Amniotic stem cell (primary cell): ENCODE measurements at regions not wholly inside any gene's neighbourhood (a gene's known extent, or its start where the extent isn't known, plus 50 kb on each side); places are given as distances from the start of the nearest gene placed in this dataset.

Experiments used
- DNase-seq: peaks from one replicate; lab custom pipeline; 2025; lab: John Stamatoyannopoulos, UW

GRCh38 chr13:34040863-34041262, 222.9 kb downstream of the RFC3 start:
- DNase-seq: no peak

- DNase-seq: no peak
These were observed 226.1 kb downstream of the RFC3 start for GRCh38 chr13:34044041-34044440.

GRCh38 chr13:34044660-34045080, 226.7 kb downstream of the RFC3 start:
- DNase-seq: peak; percentile 14

- DNase-seq: no peak
These were observed 228.5 kb downstream of the RFC3 start for GRCh38 chr13:34046457-34046856.

- no peak for DNase-seq
These were observed 230.7 kb downstream of the RFC3 start for GRCh38 chr13:34048652-34049051.

GRCh38 chr13:34056733-34057258, 238.8 kb downstream of the RFC3 start:
- DNase-seq: no peak

GRCh38 chr13:34064456-34065205, 246.7 kb downstream of the RFC3 start:
- DNase-seq: no peak

GRCh38 chr13:34065928-34066327, 248.0 kb downstream of the RFC3 start:
- DNase-seq: no peak

- no peak for DNase-seq
These were observed 248.4 kb downstream of the RFC3 start for GRCh38 chr13:34066344-34066743.

GRCh38 chr13:34070006-34070405, 252.1 kb downstream of the RFC3 start:
- peak; percentile 3 for DNase-seq

GRCh38 chr13:34070544-34071303, 252.8 kb downstream of the RFC3 start:
- DNase-seq: no peak

- no peak for DNase-seq
These were observed 258.4 kb downstream of the RFC3 start for GRCh38 chr13:34076319-34076718.

- DNase-seq: peak; percentile 5
These were observed 259.2 kb downstream of the RFC3 start for GRCh38 chr13:34076943-34077703.

- DNase-seq: no peak
These were observed 260.5 kb downstream of the RFC3 start for GRCh38 chr13:34078334-34078999.

- no peak for DNase-seq
These were observed 267.3 kb downstream of the RFC3 start for GRCh38 chr13:34085204-34085603.

GRCh38 chr13:34086281-34086680, 268.3 kb downstream of the RFC3 start:
- DNase-seq: no peak

GRCh38 chr13:34087791-34088190, 269.8 kb downstream of the RFC3 start:
- no peak for DNase-seq

GRCh38 chr13:34103854-34104253, 285.9 kb downstream of the RFC3 start:
- no peak for DNase-seq

GRCh38 chr13:34104853-34105252, 286.9 kb downstream of the RFC3 start:
- no peak for DNase-seq

- no peak for DNase-seq
These were observed 289.9 kb downstream of the RFC3 start for GRCh38 chr13:34107806-34108205.

GRCh38 chr13:34108410-34108809, 290.5 kb downstream of the RFC3 start:
- DNase-seq: no peak

- DNase-seq: no peak
These were observed 296.6 kb downstream of the RFC3 start for GRCh38 chr13:34114581-34114980.
